HepG2 (cell line): ENCODE measurements at regions not wholly inside any gene's neighbourhood (a gene's known extent, or its start where the extent isn't known, plus 50 kb on each side); places are given as distances from the start of the nearest gene placed in this dataset.

Experiments used
- FOXA1 ChIP-seq, 2 experiments: fragments of 450-650 bp in 1 of 2; sonication (generic) in 1 of 2; formaldehyde crosslinking in 1 of 2; IDR thresholded peaks; 2 replicates each; pipeline versions ENCODE4 v1.4.0 to v1.6.1; 2016 to 2020; ENCODE audit warnings: missing genetic modification reagents in 1 of 2
- JUN ChIP-seq: sonication (generic); formaldehyde crosslinking; IDR thresholded peaks from 2 replicates; pipeline ENCODE4 v1.4.0; 2020; ENCODE audit warnings: mild to moderate bottlenecking, missing genetic modification reagents
- NFE2 ChIP-seq: sonication (generic); formaldehyde crosslinking; IDR thresholded peaks from 2 replicates; pipeline ENCODE4 v1.4.0; 2020; ENCODE audit warnings: missing genetic modification reagents
- NR2F6 ChIP-seq, 2 experiments: IDR thresholded peaks; 2 replicates each; pipeline ENCODE4 v1.6.1; 2016; ENCODE audit warnings: antibody characterized with exemption in 1 of 2, mild to moderate bottlenecking in 1 of 2
- SRSF1 ChIP-seq: fragments of 200-400 bp; formaldehyde crosslinking; optimal IDR thresholded peaks from 2 replicates; pipeline ENCODE3; 2017; ENCODE audit warnings: mild to moderate bottlenecking, low read depth, low read length, moderate library complexity
- ZNF136 ChIP-seq: sonication (generic); formaldehyde crosslinking; IDR thresholded peaks from 2 replicates; pipeline ENCODE4 v1.8.1; 2022; ENCODE audit warnings: low read depth, mild to moderate bottlenecking, moderate library complexity, missing genetic modification reagents
- TF ChIP-seq, protein P1 (sequence below): sonication (generic); formaldehyde crosslinking; IDR thresholded peaks from 2 replicates; pipeline ENCODE4 v1.4.0; 2020; ENCODE audit warnings: missing genetic modification reagents
- TF ChIP-seq, protein P2 (sequence below): sonication (generic); formaldehyde crosslinking; IDR thresholded peaks from 2 replicates; pipeline ENCODE4 v1.5.0; 2020; ENCODE audit warnings: missing genetic modification reagents
- TF ChIP-seq, protein P3 (sequence below): sonication (generic); formaldehyde crosslinking; IDR thresholded peaks from 2 replicates; pipeline ENCODE4 v1.9.0; 2021; ENCODE audit warnings: mild to moderate bottlenecking, missing genetic modification reagents

DNA sequence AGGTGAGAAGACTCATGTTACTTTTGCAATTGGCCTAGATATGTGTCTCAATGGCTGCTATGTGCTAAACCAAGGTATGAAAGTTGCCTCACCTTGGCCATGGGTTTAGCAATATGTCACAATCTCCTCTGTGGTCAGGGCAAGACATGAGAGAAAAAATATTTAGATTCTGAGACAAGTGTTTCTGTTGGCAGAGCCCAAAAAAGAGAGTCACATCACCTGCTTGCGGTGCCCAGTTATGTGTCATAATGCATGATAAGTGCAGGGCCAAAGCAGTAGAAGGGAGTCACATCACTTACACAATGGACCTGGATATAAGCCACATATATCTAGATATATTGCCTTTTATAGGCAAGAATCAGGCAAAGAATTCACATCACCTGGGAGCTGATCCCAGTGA lies 894.1 kb upstream of the AMELY start (continued):
- TF ChIP-seq, protein P1, sequence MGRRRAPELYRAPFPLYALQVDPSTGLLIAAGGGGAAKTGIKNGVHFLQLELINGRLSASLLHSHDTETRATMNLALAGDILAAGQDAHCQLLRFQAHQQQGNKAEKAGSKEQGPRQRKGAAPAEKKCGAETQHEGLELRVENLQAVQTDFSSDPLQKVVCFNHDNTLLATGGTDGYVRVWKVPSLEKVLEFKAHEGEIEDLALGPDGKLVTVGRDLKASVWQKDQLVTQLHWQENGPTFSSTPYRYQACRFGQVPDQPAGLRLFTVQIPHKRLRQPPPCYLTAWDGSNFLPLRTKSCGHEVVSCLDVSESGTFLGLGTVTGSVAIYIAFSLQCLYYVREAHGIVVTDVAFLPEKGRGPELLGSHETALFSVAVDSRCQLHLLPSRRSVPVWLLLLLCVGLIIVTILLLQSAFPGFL: no peak
- TF ChIP-seq, protein P2, sequence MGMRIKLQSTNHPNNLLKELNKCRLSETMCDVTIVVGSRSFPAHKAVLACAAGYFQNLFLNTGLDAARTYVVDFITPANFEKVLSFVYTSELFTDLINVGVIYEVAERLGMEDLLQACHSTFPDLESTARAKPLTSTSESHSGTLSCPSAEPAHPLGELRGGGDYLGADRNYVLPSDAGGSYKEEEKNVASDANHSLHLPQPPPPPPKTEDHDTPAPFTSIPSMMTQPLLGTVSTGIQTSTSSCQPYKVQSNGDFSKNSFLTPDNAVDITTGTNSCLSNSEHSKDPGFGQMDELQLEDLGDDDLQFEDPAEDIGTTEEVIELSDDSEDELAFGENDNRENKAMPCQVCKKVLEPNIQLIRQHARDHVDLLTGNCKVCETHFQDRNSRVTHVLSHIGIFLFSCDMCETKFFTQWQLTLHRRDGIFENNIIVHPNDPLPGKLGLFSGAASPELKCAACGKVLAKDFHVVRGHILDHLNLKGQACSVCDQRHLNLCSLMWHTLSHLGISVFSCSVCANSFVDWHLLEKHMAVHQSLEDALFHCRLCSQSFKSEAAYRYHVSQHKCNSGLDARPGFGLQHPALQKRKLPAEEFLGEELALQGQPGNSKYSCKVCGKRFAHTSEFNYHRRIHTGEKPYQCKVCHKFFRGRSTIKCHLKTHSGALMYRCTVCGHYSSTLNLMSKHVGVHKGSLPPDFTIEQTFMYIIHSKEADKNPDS (CRISPR knock-in tag): no peak
- no peak for TF ChIP-seq SRSF1
- TF ChIP-seq FOXA1 (IDR thresholded peaks at IDR 0.05): no peak
- TF ChIP-seq FOXA1 (CRISPR knock-in tag; IDR thresholded peaks at IDR 0.05): no peak
- TF ChIP-seq ZNF136 (CRISPR knock-in tag): no peak
- no peak for TF ChIP-seq NR2F6 (IDR thresholded peaks at IDR 0.05)
- no peak for TF ChIP-seq NR2F6 (CRISPR knock-in tag; IDR thresholded peaks at IDR 0.05)
- no peak for TF ChIP-seq NFE2 (CRISPR knock-in tag)
- TF ChIP-seq JUN: no peak
- TF ChIP-seq, protein P3, sequence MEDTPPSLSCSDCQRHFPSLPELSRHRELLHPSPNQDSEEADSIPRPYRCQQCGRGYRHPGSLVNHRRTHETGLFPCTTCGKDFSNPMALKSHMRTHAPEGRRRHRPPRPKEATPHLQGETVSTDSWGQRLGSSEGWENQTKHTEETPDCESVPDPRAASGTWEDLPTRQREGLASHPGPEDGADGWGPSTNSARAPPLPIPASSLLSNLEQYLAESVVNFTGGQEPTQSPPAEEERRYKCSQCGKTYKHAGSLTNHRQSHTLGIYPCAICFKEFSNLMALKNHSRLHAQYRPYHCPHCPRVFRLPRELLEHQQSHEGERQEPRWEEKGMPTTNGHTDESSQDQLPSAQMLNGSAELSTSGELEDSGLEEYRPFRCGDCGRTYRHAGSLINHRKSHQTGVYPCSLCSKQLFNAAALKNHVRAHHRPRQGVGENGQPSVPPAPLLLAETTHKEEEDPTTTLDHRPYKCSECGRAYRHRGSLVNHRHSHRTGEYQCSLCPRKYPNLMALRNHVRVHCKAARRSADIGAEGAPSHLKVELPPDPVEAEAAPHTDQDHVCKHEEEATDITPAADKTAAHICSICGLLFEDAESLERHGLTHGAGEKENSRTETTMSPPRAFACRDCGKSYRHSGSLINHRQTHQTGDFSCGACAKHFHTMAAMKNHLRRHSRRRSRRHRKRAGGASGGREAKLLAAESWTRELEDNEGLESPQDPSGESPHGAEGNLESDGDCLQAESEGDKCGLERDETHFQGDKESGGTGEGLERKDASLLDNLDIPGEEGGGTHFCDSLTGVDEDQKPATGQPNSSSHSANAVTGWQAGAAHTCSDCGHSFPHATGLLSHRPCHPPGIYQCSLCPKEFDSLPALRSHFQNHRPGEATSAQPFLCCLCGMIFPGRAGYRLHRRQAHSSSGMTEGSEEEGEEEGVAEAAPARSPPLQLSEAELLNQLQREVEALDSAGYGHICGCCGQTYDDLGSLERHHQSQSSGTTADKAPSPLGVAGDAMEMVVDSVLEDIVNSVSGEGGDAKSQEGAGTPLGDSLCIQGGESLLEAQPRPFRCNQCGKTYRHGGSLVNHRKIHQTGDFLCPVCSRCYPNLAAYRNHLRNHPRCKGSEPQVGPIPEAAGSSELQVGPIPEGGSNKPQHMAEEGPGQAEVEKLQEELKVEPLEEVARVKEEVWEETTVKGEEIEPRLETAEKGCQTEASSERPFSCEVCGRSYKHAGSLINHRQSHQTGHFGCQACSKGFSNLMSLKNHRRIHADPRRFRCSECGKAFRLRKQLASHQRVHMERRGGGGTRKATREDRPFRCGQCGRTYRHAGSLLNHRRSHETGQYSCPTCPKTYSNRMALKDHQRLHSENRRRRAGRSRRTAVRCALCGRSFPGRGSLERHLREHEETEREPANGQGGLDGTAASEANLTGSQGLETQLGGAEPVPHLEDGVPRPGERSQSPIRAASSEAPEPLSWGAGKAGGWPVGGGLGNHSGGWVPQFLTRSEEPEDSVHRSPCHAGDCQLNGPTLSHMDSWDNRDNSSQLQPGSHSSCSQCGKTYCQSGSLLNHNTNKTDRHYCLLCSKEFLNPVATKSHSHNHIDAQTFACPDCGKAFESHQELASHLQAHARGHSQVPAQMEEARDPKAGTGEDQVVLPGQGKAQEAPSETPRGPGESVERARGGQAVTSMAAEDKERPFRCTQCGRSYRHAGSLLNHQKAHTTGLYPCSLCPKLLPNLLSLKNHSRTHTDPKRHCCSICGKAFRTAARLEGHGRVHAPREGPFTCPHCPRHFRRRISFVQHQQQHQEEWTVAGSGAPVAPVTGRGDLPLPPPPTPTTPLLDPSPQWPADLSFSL (CRISPR knock-in tag): no peak
